ENCODE measurements at regions not wholly inside any gene's neighbourhood (a gene's known extent, or its start where the extent isn't known, plus 50 kb on each side); places are given as distances from the start of the nearest gene placed in this dataset.
"Not testable (repeated sequence)": the region's sequence is repeated elsewhere in the genome, so short reads cannot be mapped to it uniquely, and the experiment has no call there.

GRCh38 chr15:69696946-69697345 lies 244.3 kb downstream of the RPLP1 start:
- no peak overlapping the region for H3K27ac ChIP-seq
- DNase-seq (ENCODE audit: low read depth, low spot score): no peak

DNA sequence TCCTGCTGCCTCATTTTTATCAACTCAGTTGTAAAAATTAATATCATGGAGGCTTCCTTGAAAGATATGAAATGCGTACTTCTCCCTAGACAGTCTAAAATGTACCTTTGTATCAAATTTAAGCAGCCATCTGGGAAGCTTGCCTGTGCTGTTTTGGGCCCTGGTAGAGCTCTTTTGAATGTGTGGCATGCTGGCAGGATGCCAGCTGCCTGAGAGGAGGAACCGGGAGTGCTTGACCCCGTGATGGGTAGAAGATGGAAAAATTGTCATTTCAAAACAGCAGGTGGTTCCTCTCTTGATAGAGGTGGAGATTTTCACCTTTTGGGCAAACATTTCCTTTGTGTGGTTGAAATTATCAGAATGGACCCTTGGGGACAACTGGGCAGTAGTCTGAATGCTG lies 245.3 kb downstream of the RPLP1 start:
- DNase-seq (ENCODE audit: low read depth, low spot score): no peak
- H3K27ac ChIP-seq: no peak overlapping the region

DNA sequence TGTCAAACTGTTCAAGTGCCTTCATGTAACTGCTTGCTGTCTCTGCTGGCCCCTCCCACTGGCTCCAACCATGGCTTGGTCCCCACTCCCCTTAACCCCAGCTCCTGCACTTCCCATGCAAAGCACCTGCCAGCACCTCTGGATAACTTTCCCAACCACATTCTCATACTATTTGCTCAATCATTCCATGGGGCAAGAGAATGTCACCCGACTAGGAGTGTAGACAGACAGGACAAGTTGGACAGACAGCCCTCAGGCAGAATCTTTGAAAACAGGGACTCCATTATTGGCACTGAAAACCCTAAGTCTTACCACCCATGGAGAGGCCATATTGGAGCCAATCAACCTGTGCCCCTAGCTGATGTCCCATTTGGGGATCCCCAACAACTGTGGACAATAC lies 246.5 kb downstream of the RPLP1 start:
- H3K27ac ChIP-seq: no peak overlapping the region
- no peak for DNase-seq (ENCODE audit: low read depth, low spot score)

DNA sequence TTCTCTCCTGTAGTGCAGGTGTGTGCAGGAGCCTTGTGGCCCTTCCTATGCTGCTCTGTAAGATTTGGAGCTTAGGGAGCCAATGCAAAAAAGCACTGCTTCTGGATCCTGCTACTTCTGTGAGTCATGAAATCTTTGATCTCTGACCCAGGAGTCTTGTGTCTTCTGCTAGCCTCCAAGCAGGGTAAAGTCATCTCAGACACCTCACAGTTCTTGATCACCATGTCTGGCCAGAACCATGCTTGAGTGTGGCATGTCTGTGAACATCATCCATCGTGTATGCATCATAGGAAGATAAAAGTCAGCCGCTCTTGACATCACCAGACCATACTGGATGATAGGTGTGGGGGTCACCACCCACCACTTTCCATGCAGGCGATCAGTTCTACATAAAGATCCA lies 247.8 kb downstream of the RPLP1 start:
- DNase-seq (ENCODE audit: low read depth, low spot score): no peak
- no peak overlapping the region for H3K27ac ChIP-seq

- no peak overlapping the region for H3K27ac ChIP-seq
- no peak for DNase-seq (ENCODE audit: low read depth, low spot score)
These were observed 248.6 kb downstream of the RPLP1 start for GRCh38 chr15:69701198-69701597.

- DNase-seq (ENCODE audit: low read depth, low spot score): no peak
These were observed 251.0 kb downstream of the RPLP1 start for GRCh38 chr15:69703532-69704187.

GRCh38 chr15:69704229-69704628 lies 251.6 kb downstream of the RPLP1 start:
- DNase-seq (ENCODE audit: low read depth, low spot score): peak; percentile 2
- no peak overlapping the region for H3K27ac ChIP-seq

More at GRCh38 chr15:69703532-69704187, 251.0 kb downstream of the RPLP1 start:
- no peak overlapping the region for H3K27ac ChIP-seq

GRCh38 chr15:69704700-69705099 lies 252.1 kb downstream of the RPLP1 start:
- no peak for DNase-seq (ENCODE audit: low read depth, low spot score)
- no peak overlapping the region for H3K27ac ChIP-seq

DNA sequence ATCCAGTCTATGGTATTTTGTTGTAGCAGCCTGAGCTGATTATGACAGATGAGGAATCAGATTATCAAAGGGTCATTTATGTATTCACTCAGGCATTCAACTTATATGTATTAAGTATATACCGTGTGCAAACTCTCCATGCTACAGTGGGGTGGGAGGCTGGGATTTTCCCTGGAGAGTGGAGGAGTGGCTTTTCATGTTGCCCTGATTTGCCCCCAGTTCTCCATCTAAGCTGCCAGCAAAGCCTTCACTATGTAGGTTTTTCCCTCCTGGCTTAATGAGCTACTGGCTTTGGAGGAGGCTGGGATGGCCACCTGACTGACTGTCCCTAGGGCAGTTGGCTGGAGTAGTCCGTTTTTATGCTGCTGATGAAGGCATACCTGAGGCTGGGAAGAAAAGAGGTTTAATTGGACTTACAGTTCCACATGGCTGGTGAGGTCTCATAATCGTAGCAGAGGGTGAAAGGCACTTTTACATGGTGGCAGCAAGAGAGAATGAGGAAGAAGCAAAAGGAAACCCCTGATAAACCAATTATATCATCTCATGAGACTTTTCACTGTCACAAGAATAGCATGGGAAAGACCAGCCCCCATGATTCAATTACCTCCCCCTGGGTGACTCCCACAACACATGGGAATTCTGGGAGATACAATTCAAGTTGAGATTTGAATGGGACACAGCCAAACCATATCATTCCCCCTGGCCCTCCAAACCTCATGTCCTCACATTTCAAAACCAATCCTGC lies 253.9 kb downstream of the RPLP1 start:
- DNase-seq (ENCODE audit: low read depth, low spot score): no peak
- H3K27ac ChIP-seq: no peak overlapping the region

GRCh38 chr15:69707241-69707640 lies 254.6 kb downstream of the RPLP1 start:
- DNase-seq (ENCODE audit: low read depth, low spot score); H3K27ac ChIP-seq: not testable (repeated sequence)

DNA sequence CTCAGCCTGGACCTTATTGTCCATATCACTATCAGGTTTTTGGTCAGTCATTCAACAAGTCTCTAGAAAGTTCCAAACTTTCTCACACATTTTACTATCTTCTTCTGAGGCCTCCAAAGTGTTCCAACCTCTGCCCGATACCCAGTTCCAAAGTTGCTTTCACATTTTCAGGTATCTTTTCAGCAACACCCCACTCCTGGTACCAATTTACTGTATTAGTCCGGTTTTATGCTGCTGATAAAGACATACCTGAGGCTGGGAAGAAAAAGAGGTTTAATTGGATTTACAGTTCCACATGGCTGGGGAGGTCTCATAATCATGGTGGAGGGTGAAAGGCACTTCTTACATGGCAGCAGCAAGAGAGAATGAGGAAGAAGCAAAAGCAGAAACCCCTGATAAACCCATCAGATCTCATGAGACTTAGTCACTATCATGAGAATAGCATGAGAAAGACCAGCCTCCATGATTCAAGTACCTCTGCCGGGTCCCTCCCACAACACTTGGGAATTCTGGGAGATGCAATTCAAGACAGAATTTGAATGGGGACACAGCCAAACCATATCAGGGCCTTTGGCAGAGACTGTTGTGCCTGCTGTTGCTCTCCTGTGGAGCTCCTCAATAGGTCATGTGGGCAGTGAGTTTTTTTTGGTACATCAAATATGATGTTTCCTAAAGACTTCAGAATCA lies 256.0 kb downstream of the RPLP1 start:
- DNase-seq (ENCODE audit: low read depth, low spot score): not testable (repeated sequence)

GRCh38 chr15:69712991-69713390 lies 260.4 kb downstream of the RPLP1 start:
- H3K27ac ChIP-seq: no peak overlapping the region
- no peak for DNase-seq (ENCODE audit: low read depth, low spot score)

More for the DNA sequence above, 256.0 kb downstream of the RPLP1 start:
- not testable (repeated sequence) for H3K27ac ChIP-seq

GRCh38 chr15:69713726-69714559 lies 261.3 kb downstream of the RPLP1 start:
- H3K27ac ChIP-seq: no peak overlapping the region
- DNase-seq (ENCODE audit: low read depth, low spot score): no peak

- no peak overlapping the region for H3K27ac ChIP-seq
- DNase-seq (ENCODE audit: low read depth, low spot score): no peak
These were observed 262.6 kb downstream of the RPLP1 start for GRCh38 chr15:69715210-69715609.

- no peak overlapping the region for H3K27ac ChIP-seq
- DNase-seq (ENCODE audit: low read depth, low spot score): no peak
These were observed 265.8 kb downstream of the RPLP1 start for GRCh38 chr15:69718436-69718835.

DNA sequence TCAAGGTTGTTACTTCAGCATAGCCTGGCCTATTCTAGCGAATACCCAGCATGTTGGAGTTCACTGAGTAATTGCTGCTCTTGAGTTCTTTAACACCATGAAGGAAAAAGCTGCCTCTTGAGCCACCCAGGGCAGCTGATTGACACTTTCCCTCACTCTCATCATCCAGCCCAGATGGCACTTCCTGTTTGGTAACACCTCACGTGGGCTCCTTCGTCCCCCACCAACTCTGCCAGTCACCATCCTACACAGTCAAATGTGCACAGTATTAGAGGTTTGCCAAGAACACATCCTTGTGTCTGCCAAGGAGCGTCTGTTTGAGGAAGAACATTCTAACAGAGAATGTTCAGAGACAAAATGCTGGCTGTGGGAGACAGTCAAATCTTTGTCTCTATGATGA lies 266.3 kb downstream of the RPLP1 start:
- DNase-seq (ENCODE audit: low read depth, low spot score): no peak
- H3K27ac ChIP-seq: no peak overlapping the region

GRCh38 chr15:69719527-69720240 lies 267.1 kb downstream of the RPLP1 start:
- H3K27ac ChIP-seq: no peak overlapping the region
- DNase-seq (ENCODE audit: low read depth, low spot score): no peak

- H3K27ac ChIP-seq: no peak overlapping the region
- DNase-seq (ENCODE audit: low read depth, low spot score): no peak
These were observed 267.9 kb downstream of the RPLP1 start for GRCh38 chr15:69720536-69720935.

GRCh38 chr15:69722924-69723323 lies 270.3 kb downstream of the RPLP1 start:
- H3K27ac ChIP-seq: no peak overlapping the region
- DNase-seq (ENCODE audit: low read depth, low spot score): no peak

All from epithelial cell of prostate (primary cell).